Stimulated activated CD4-positive, alpha-beta T cell treated with anti-CD3 and anti-CD28 coated beads, Interleukin-2, amount 100 ng/mL, for 48 hours (primary cell): ENCODE measurements at regions not wholly inside any gene's neighbourhood (a gene's known extent, or its start where the extent isn't known, plus 50 kb on each side); places are given as distances from the start of the nearest gene placed in this dataset.
A peak's percentile ranks its signal among the peaks of the same experiment; 100 is the strongest.

Experiments
- DNase-seq, 2 donors: peaks; one replicate each; pipeline ENCODE4 v3.0.0-alpha.2; 2020

DNA sequence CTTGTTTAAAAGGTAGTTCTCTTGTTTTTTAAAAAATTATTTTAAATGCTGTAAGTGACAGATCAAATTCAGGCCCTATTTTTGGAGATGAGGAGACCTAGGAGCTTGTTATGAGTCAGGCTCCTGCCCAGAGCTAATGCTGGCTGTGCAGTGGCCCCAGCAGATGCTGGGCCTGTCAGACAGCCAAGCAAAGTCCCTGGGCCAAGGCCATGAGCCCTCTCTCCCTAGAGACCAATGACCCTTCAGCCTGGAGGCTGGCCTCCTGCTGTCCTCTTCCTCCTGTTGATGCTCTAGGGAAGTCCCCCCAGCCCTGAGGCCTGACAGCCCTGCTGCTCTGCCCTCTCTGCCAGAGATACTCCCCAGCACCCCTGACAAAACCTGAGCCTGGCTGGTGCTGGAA lies 128.1 kb upstream of the CTTNBP2NL start:
- no peak for DNase-seq

DNA sequence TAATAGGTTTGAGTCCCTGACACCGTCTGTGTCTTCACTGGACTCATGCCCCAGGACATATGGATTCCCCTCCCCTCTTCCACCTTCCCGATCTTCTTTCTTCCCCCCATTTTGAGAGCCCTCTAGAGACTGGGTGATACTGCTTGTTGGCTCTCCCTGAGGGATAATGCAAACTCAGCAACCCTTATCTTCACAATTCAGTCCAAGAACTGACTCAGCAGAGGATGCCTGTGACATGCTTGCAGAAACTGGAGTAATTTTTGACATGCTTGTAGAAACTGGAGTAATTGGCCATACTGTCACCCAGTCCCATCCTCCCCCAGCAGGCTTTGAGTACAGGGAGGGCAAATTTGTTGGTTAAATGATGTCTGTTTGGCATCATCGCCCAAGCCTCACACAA lies 127.6 kb upstream of the CTTNBP2NL start:
- DNase-seq = no peak

DNA sequence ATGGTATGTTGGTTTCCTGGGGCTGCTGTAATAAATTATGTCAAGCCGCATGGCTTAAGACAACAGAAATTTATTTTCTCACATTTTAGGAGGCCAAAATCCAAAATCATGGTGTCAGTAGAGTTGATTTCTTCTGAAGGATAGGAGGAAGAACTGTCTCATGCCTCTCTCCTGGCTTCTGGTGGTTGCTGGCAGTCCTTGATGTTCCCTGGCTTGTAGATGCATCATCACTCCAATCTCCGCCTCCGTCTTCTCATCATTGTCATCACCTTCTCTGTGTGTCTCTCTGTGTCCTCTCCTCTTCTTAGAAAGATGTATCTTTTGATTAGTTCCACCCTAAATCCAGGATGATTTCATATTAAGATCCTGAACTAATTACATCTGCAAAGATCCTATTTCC lies 124.7 kb upstream of the CTTNBP2NL start:
- DNase-seq = no peak

DNA sequence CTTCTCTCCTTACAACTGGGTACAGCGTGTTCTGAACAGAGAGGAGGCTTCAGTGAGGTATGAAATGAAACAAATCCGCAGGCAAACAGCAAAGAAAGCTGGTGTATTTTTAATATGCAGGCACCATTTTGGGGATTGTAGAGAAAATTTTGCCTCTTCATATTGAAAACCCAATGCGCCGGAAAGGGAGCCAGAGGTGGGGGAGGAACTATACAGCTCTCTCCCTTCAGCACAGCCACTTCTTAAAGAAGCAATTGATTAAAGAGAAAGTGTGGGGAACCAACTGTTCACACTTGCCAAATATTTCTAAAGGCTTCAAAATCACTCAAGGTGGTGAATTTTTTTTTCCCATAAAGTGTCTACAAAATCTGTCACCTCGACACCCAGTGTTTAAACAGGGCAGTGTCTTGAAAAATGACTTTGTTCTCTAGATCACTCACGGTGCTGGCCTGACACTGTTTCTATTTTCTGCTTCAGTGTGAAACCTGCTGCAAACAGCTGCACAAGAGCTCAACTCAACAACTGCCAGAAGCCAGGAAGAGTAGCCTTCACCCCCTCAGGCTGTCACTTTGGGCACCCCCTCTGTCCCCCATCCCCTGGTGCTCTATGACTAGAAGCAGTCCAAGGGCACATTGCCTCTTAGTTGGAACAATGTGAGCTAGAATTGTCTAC lies 123.8 kb upstream of the CTTNBP2NL start:
- DNase-seq = no peak

DNA sequence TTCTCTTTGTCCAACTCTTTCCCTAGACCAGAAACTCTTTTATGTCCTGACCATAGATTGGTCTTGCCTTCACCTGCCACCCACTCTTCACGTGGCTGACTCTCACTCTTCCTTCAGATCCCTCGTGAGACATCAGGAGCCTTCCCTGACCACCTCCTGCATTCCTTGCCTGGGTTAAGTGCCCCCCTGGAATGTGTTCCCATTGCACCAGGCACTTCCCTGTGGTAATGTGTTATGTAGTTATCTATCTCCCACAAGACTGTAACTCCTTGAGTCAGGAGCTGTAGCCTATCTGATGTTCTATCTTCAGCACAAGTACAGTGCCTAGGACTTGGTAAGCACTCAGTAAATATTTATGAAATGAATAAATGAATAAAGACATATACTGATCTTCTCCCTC lies 111.2 kb upstream of the CTTNBP2NL start:
- no peak for DNase-seq

DNA sequence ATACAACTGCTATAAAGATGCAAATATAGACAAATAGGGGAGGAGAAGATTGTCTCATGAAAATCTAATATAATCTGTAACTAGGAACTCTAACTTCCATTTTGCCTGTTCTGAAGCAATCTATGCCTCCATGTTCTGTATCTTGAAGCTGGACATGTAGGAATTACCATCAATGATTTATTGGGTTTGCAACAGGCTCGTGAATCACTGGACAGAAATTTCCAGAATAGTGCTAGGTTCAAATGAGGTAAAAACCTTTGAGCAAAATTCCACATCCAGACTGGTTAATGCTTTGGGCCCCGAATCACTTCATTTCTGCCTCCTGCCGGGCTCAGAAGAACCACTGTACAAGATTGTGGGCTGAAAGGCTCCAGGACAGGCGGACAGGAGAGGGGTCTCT lies 110.7 kb upstream of the CTTNBP2NL start:
- no peak for DNase-seq

DNA sequence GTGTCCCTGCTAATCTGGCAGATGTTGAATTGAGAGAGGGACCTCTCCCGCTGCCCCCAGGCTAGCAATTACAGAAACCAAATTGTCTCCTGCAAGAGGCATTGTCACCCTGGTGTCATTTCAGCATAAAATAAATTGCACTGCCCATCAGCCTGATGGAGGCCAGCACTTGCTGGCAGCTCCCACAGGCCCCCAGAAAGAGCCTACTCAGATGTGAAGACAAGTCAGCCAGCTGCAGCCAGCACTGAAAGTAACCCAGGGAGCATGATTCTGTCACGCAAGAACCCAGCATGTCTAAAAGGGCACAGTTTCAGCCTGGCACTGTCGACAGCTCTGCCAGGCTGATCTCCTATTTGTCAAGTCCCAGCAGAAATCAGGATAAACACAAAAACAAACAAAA lies 110.3 kb upstream of the CTTNBP2NL start:
- DNase-seq = no peak

DNA sequence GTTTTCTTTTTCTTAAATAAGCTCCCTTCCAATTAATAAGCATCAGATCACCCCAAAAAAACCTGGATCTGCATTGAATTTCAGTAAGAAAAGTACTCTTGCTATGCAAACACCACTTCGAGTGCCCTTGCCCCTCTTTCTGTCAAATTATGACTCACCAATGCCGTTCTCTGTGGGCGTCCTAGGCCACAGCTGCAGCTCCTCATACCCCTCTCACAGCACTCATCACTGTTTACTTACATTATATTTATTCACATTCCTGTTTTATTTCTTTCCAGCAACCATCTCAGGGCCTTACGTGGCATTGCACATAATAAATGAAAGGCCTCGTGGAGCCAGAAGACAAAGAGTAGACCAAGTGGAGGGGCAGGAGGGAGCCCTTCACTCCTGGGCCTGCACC lies 99.1 kb upstream of the CTTNBP2NL start:
- DNase-seq = no peak

DNA sequence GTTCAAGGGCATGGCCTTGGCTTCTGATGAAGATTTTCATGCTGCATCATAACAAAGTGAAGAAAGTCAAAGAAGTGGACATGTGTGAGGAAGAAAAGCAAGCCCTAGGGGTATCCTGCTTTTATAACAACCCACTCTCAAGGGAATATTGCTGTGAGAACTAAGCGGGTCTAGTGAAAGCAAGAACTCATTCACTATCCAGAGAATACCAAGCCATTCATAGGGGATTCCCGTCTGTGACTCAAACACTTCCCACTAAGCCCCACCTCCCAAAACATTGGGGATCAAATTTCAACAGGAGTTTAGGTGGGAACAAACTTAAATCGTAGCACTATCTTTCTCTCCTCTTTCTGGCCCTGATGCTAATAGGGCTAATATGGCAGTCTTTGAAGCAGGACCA lies 98.5 kb upstream of the CTTNBP2NL start:
- DNase-seq = no peak

DNA sequence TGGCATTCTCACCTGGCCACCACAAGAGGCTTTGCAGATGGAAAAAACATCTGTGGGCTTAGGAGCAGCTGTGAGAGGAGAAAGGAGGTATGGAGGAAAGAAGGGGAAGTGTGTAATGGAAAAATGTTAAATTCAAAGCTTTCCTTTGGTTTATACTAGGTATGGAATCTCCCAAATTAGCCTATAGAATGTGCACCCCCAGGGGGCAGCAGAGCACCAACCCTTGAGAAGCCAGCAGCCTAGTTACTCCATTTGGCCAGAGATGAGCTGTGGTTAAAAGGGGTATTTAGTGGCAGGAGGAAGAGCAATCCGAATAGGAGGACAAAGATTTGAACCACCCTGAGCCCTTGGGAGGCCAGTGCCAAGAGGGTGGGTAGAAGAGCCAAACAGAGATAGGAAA lies 97.5 kb upstream of the CTTNBP2NL start:
- peak; percentile 11 to 19 for DNase-seq

DNA sequence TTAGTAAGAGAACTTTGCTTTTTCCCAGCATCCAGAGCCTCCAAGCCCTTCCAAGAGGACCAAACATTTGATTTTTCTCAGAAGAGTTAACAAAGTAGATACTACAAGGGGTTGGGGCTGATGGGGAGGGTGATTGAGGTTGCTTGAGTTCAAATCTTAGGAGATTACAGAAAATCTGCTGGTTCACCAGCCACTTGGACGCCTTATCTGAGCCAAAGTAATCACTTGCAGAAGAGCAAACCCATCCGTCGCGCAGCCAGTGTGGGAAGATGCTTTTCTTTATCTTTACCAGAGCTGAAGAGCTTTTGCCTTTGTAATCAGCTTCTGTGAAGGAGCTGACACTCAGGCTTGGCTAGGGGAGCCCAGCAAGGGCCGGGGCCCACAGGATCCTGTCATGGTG lies 91.9 kb upstream of the CTTNBP2NL start:
- no peak for DNase-seq

DNA sequence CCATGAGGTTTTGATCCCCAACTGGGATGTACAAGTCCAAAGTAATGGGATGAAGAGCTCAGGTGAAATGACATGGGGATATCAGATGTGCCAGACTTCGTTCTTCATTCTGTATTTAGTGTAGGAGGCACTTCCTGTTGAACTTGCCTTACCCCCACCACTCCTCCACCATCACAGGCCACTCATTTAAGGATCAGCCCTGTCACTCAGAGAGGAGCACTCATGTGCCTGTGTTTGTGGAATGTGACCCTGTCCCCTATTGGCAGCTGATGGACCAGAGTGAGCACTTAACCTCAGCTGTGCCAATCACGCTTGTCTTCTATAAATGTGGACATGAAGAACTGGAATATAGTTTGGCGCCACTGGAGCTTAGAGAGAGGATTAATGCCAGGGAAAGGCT lies 91.4 kb upstream of the CTTNBP2NL start:
- no peak for DNase-seq

DNA sequence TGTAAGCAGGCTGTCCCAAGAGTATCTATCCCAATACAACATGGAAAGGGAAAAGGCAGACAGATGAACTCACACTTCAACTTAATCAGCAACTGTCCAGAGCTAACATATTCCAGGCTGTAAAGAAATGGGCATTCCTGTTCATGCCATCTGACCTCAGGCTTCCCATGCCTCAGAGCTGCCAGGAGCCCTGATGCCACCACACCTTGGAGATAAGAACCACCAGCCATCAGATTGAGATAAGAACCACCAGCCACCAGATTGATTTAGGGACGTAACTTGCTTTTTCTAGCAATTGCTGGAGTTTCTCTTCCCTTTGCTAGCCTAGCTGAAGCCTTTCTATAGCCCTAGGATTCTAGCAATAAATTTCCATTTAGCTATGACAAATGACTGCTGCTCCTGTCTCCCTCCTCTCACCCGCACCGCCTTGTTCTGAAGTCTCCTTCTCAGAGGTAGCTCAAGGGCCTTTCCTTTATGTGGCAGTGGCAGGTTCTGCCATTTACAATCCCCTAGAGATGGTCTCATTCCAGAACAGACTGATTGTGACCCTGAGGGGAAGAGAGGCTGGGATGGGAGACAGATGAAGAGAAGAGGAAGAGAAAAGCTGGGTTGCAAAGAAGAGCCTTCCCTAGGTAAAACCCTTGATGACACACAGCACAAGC lies 88.0 kb upstream of the CTTNBP2NL start:
- DNase-seq = no peak

DNA sequence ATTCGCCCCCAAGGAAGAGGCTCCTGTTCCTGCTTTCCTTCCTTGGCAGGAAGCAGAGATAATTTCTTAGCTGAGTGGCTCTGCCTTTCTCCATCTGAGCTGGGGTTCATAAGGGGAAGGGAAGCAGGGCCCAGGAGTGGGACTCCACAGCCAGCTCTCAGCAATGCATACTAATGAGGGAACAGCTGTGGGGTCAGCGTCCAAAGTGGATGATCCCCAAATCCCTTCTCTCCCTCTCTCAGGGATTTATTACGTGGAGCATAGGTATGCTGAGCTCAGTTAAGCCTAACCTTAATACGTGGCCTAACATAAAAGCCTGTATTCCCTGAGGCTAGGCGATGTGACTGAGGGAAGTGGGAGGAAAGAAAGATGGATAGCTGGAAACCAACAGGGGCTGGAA lies 87.3 kb upstream of the CTTNBP2NL start:
- no peak for DNase-seq

DNA sequence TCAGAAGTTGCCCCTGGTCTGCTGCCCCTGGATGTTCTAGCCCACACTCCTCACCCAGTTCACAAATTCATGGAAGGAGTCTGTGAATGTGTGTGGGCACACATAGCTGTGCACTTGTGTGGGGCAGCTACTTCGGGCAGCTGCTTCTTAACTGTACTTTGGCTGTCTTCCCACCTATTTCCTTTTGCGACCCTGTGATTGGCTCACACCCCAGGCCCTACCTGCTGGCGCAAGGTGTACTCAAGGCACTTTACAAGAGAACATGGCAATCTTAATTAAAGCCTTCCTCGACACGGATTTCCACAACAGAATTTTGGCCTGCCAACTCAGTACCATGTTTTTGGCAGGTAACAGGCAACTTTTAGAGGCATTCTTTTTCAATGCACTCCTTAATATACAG lies 86.5 kb upstream of the CTTNBP2NL start:
- DNase-seq = no peak

DNA sequence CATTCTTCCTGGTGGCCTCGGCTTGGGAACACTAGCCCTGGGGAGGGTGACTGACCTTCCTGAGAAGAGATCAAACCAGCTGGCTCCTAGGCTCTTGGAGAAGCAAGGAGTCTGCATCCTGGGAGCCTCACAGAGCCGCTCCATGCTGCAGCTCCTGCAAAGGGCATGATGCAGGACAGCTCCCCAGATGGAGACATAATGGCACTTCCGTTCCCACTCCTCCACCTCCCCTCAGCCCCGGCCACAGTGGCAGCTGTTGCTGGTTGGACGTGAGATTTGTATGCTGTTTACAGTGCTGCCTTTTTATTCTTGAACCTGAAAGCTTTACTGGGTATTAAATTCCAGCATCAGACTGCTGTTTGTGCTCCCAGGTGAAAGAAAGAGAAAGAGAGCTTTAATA lies 83.7 kb upstream of the CTTNBP2NL start:
- no peak for DNase-seq

DNA sequence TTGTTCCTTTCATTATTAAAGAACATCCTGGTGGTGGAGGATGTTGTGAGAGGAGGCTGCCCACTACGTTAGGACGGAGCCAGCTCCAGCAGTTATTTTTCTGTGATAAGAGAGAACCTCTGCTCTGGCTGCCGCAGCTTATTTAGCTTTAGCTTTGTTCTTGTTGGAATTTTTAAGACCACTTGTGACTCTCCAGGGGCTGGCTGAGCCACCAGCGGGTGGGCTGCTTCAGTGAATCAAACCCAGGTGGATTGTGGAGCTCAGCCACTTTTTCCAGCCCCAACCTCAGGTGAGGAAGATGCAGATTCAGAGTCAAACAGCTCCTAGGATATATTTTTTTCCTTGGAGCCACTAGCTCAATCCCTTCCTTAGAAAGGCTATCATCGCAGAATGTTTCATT lies 83.1 kb upstream of the CTTNBP2NL start:
- DNase-seq = no peak

DNA sequence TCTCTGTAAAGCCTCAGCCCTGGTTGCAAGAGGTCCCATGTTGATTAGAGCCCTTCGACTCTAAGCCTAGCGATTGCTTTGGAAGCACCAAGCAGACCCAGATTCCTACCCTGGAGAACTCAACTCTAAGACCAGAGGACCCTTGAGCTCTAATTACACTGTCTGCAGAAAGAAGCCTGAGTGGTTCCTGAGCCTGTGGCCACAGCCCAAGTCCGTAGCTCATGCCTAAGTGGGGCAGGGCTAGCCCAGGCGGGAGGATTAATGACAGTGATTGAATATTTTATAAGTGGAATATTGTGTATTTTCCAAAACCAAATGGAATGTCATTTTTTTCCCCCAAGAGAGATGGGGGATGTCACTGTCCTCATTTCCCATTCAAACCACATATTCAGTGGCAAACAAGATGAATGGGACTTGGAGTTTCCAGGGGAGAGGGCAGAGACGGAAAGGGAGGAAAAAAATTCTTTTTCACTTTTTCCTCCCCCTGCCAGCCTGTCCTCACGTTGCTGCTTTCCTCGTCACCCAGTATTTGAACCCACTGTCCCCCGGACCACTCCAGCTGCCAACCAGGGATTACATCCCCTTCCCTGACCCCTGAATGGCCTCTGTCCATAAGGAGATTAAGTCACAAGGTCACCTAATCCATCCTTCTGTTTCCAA lies 79.6 kb upstream of the CTTNBP2NL start:
- no peak for DNase-seq

DNA sequence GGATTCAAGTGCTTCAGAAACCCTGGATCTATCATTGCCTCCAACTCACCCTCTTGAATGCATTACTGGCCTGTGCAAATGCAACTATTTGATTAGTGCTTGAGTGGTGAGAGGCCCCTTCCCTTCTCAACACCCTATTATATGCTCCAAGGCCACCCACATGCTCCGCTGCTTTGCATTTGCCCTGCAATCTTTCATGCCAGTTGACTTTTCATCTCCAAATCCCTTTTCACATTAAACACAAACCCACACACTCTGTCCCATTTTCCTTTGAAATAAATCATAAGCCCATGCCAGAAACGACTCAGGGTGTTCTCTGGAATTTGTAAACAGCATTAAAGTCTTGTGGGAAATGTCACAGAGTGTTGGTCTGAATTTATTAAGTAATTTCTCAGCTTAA lies 78.9 kb upstream of the CTTNBP2NL start:
- no peak for DNase-seq

DNA sequence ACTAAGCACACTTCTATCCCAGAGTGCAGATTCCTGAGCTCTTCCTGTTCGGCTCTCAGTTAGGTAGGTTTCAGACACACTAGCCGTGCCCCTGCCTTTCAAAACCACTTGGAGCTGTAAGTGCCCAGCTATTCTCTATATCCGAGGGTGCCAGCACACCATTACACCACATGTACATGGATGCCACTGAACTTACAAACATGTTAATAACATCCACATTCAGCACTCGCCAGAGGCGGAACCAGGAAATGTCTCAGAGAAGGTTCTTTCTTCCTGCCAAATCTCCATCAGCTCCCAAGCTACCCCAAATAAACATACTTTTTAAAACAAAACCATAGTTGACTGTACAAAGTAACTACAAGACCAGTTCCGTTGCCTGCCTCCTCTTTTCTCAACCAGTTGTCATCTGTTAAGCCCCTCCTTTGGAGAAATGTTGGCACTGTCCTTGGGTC lies 78.4 kb upstream of the CTTNBP2NL start:
- DNase-seq = no peak

DNA sequence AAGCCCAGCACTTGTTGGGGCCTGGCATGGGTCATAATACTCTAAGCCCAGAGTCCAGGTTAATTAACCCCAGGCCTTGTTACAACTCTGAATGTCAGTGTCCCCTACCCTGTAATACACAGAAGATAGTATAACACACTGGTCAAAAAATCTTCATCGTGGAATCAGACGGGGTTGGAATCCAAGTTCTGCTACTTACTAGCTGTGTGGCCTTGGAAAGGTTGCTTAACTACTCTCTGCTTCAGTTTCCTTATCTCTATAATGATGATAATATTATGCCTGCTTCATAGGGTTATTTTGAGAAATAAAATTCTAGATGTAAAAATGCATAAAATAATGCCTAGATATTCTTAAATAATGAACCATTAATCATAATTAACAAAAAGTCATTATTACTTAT lies 77.8 kb upstream of the CTTNBP2NL start:
- DNase-seq = no peak

DNA sequence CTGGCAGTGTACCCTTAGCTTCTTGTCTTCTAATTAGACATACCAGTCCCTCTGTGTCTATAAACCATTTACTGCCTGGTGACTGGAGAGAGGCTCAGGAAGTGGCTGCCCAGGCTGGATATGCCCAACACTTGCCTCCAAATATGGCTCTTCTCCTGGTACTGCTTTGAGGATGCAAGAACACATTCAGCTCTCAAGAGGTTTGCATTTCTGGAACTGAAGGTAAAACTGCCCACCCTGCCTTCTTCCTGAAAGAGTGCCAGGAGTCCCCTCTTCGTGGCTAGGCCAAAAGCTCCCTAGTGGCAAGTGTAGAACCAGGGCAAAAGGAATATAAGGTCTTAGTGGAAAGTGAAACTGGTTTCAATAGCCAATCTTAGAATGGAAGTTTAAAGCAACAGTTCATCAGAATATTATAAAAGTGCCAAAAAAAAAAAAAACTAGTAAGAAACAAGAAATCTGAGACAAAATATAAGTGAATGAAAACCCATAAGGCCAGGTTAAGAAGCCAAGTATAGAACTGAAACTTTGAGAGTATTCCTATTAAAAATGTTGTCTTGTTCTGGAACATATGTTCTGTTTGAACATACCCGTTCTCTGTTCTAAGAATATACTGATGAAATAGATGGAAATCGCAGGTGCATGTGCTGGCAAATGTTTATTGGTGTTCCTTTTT lies 77.2 kb upstream of the CTTNBP2NL start:
- no peak for DNase-seq

DNA sequence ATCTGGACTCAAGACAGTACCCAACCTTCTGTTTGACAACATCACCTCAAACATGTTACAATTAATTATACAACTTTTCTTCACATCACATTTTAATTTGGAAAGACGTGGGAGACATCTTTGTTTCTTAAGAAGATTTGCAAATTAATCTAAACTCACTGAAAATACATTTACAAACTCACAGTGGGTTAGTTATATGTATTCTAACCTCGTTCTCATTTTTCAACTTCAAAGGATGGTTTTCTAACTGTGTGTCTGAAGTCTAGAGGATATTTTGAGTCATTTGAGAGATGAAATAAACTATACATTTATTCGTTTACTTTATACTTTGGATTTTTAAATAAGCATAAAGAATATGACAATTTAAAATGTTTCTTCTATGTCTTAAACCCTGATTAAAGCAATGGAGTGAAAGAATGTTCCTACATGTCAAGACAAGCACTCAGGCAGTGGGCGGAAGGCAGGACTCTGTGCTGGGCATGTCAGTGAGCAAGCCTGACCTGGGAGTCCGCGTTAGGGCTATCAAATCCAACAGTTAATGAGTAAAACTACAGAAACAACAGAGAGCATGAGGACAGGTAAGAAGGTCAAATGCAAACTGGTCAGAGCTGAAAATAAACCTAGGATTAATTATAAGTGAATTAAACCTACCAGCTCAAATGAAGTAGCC lies 76.5 kb upstream of the CTTNBP2NL start:
- DNase-seq = no peak
